HG02759 (cell line): ENCODE measurements at regions not wholly inside any gene's neighbourhood (a gene's known extent, or its start where the extent isn't known, plus 50 kb on each side); places are given as distances from the start of the nearest gene placed in this dataset.

Experiments used
- ATAC-seq: cut with Tn5 transposase; IDR thresholded peaks from one replicate; pipeline ENCODE4 v1.9.1; 2021; ENCODE audit warnings: mild to moderate bottlenecking, moderate library complexity; ENCODE audit not compliant: unreplicated experiment

GRCh38 chr12:132408626-132409494 is 79.5 kb upstream of the GALNT9 start:
- ATAC-seq = no peak

- ATAC-seq = no peak
These were observed 78.6 kb upstream of the GALNT9 start for GRCh38 chr12:132407992-132408391.

GRCh38 chr12:132407451-132407961 is 78.1 kb upstream of the GALNT9 start:
- ATAC-seq = no peak

GRCh38 chr12:132406493-132407450 is 77.4 kb upstream of the GALNT9 start:
- ATAC-seq = no peak

GRCh38 chr12:132405742-132406251 is 76.4 kb upstream of the GALNT9 start:
- no peak for ATAC-seq

- no peak for ATAC-seq
These were observed 75.8 kb upstream of the GALNT9 start for GRCh38 chr12:132404951-132405741.

DNA sequence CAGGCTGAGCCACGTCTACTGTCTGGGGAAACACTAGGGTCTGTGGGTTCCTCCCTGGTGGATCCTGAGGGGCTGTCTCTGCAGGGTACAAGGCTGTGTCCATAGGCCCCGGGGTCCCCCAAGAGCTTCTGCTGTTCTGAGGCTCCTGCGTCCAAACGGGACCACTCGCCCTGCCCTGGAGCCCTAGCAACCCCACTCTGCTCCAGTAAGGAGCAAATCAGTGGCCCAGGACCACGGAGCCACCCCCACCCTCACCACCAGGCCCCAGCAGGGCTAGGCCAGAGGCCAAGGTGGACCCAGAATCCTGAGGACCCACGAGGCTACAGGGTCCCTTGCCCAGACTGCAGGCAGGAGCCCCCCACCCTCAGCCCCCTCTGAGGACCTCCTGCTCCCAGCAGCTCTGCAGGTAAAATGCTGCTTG is 75.1 kb upstream of the GALNT9 start:
- ATAC-seq = no peak

GRCh38 chr12:132403636-132404434 is 74.4 kb upstream of the GALNT9 start:
- no peak for ATAC-seq

- ATAC-seq = no peak
These were observed 73.5 kb upstream of the GALNT9 start for GRCh38 chr12:132402831-132403416.

- no peak for ATAC-seq
These were observed 72.6 kb upstream of the GALNT9 start for GRCh38 chr12:132401982-132402381.

- no peak for ATAC-seq
These were observed 70.7 kb upstream of the GALNT9 start for GRCh38 chr12:132400011-132400641.

GRCh38 chr12:132399092-132400010 is 70.0 kb upstream of the GALNT9 start:
- no peak for ATAC-seq

DNA sequence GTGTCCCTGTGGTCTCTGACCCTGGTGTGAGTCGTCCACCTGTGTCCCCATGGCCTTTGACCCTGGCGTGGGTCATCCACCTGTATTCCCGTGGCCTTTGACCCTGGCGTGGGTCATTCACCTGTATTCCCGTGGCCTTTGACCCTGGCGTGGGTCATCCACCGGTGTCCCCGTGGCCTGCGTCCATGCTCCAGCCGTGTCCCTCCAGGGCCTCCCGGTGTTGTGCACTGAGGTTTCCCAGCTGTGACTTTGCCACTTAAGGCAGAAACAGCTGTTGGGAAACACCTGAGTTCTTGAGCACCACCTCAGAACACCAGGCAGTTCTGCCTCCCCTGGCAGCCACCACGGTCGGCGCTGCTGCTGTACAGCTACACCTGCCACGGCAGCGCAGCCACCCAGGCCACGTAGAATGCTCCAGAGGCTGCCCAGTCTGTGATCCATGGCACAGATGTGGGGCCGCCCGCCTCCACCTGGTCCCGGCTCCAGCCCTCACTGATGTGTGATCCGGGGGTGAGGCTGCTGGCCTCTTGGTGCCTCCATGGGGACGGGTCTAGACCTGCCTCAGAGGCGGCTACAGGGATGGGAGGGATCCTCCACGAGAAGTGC is 69.1 kb upstream of the GALNT9 start:
- ATAC-seq = no peak

DNA sequence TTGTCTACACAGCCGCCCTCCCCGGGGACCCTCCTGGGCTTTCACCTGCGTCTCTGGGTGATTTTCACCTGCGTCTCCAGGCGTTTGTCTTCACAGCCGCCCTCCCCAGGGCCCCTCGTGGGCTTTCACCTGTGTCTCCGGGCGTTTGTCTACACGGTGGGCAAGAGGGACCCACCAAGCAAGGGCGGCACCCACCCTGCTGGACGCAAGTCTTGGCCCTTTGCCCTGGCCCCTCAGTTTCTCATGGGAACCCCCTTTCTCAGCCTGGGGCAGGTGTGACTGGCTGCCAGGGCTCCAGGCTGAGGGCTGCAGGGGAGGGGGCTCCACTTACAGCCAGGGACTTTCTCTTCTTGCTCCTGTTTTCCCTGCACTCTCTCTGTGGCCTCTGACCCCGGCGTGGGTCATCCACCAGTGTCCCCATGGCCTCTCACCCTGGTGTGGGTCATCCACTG is 68.6 kb upstream of the GALNT9 start:
- ATAC-seq = no peak

DNA sequence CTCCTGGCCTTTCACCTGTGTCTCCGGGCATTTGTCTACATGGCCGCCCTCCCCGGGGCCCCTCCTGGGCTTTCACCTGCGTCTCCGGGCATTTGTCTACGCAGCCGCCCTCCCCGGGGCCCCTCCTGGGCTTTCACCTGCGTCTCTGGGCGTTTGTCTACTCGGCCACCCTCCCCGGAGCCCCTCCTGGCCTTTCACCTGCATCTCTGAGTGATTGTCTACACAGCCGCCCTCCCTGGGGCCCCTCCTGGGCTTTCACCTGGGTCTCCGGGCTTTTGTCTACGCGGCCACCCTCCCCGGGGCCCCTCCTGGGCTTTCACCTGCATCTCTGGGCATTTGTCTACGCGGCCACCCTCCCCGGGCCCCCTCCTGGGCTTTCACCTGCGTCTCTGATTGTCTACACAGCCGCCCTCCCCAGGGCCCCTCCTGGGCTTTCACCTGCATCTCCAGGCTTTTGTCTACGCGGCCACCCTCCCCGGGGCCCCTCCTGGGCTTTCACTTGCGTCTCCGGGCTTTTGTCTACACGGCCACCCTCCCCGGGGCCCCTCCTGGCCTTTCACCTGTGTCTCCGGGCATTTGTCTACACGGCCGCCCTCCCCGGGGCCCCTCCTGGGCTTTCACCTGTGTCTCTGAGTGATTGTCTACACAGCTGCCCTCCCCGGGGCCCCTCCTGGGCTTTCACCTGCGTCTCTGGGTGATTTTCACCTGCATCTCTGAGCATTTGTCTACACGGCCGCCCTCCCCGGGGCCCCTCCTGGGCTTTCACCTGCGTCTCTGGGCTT is 68.0 kb upstream of the GALNT9 start:
- no peak for ATAC-seq

- no peak for ATAC-seq
These were observed 67.3 kb upstream of the GALNT9 start for GRCh38 chr12:132396657-132397056.
